Uterus (tissue), 2 donors: ENCODE measurements at regions not wholly inside any gene's neighbourhood (a gene's known extent, or its start where the extent isn't known, plus 50 kb on each side); places are given as distances from the start of the nearest gene placed in this dataset.

Source experiments
- POLR2A ChIP-seq, 2 donors: fragments of 450-650 bp; IDR thresholded peaks; one replicate each; pipeline ENCODE4 v1.6.1; 2016; ENCODE audit warnings: antibody characterized with exemption in 2 of 2, mild to moderate bottlenecking in 1 of 2, moderate library complexity in 1 of 2
- TF ChIP-seq, protein P1 (sequence below), 4 experiments: fragments of 200-600 bp in 2 of 4; fragments of 450-650 bp in 2 of 4; sonication (generic) in 2 of 4; IDR thresholded peaks; one replicate each; pipeline ENCODE4 v1.5.1; 2016 to 2019; ENCODE audit warnings: antibody characterized with exemption in 4 of 4, mild to moderate bottlenecking in 2 of 4, moderate library complexity in 1 of 4

DNA sequence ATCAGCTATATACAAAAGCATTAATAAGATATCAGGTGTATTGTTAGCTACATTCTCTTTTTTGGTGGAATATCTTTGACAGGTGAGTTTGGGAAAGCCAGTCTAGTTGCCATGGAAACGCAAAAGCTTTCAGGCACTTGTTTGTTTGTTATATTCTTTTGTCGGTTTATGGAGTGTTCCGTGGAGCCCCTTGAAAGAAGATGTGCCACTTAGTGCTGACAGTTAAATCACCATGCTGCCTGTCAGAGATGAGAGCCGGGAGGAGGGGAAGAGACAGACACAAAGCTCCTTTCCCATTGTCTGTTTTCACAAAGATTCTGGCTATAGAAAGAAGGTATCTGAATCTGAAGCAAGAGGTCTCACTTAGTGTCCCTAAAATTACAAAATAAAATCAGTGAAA lies 170.8 kb downstream of the SNAPC1 start:
- TF ChIP-seq, protein P1, sequence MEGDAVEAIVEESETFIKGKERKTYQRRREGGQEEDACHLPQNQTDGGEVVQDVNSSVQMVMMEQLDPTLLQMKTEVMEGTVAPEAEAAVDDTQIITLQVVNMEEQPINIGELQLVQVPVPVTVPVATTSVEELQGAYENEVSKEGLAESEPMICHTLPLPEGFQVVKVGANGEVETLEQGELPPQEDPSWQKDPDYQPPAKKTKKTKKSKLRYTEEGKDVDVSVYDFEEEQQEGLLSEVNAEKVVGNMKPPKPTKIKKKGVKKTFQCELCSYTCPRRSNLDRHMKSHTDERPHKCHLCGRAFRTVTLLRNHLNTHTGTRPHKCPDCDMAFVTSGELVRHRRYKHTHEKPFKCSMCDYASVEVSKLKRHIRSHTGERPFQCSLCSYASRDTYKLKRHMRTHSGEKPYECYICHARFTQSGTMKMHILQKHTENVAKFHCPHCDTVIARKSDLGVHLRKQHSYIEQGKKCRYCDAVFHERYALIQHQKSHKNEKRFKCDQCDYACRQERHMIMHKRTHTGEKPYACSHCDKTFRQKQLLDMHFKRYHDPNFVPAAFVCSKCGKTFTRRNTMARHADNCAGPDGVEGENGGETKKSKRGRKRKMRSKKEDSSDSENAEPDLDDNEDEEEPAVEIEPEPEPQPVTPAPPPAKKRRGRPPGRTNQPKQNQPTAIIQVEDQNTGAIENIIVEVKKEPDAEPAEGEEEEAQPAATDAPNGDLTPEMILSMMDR (IDR thresholded peaks at IDR 0.05) = no peak
- no peak for TF ChIP-seq POLR2A (IDR thresholded peaks at IDR 0.05)
